ENCODE measurements at regions not wholly inside any gene's neighbourhood (a gene's known extent, or its start where the extent isn't known, plus 50 kb on each side); places are given as distances from the start of the nearest gene placed in this dataset.

- TF ChIP-seq ZNF565 (CRISPR knock-in tag; conservative IDR thresholded peaks at IDR 0.05; ENCODE audit: low read depth) (no peak), TOX (CRISPR knock-in tag; IDR thresholded peaks at IDR 0.05; ENCODE audit: borderline replicate concordance) (no peak), PATZ1 (CRISPR knock-in tag; IDR thresholded peaks at IDR 0.05; ENCODE audit: borderline replicate concordance) (no peak), RARB (CRISPR knock-in tag; IDR thresholded peaks at IDR 0.05) (no peak), CREB5 (CRISPR knock-in tag; IDR thresholded peaks at IDR 0.05; ENCODE audit: low read depth) (no peak), POU6F1 (CRISPR knock-in tag; IDR thresholded peaks at IDR 0.05; ENCODE audit: borderline replicate concordance, low read depth) (no peak), ZNF8 (CRISPR knock-in tag; IDR thresholded peaks at IDR 0.05) (no peak), ZFP30 (CRISPR knock-in tag; IDR thresholded peaks at IDR 0.05) (no peak), ESRRG (CRISPR knock-in tag; IDR thresholded peaks at IDR 0.05) (no peak), ZFP3 (CRISPR knock-in tag; IDR thresholded peaks at IDR 0.05) (no peak), BACH2 (CRISPR knock-in tag; IDR thresholded peaks at IDR 0.05; ENCODE audit: borderline replicate concordance) (no peak), ZC3H10 (CRISPR knock-in tag; IDR thresholded peaks at IDR 0.05) (no peak)
Measured at GRCh38 chr7:153935095-153935494, 117.1 kb upstream of the DPP6 start.

Measured in SK-N-SH treated with all-trans-retinoic acid at 6 μM for 48 hours (cell line).